GM12878 (cell line): ENCODE measurements at regions not wholly inside any gene's neighbourhood (a gene's known extent, or its start where the extent isn't known, plus 50 kb on each side); places are given as distances from the start of the nearest gene placed in this dataset.

Experiments used
- BHLHE40 ChIP-seq, 2 experiments: fragments of 450-650 bp in 1 of 2; IDR thresholded peaks; 2 replicates each; pipeline ENCODE4 v1.6.1; 2011 to 2017; ENCODE audit warnings: low read depth in 2 of 2, borderline replicate concordance in 1 of 2, improper control_type of control experiment in 1 of 2, low read length in 1 of 2, mild to moderate bottlenecking in 1 of 2
- POLR2AphosphoS5 ChIP-seq: IDR thresholded peaks from 2 replicates; pipeline ENCODE4 v1.6.1; 2011; ENCODE audit warnings: mild to moderate bottlenecking, low read length, inconsistent platforms
- RUNX3 ChIP-seq: IDR thresholded peaks from 2 replicates; pipeline ENCODE4 v1.6.1; 2012; ENCODE audit warnings: low read length, inconsistent platforms
- WRNIP1 ChIP-seq: IDR thresholded peaks from 2 replicates; pipeline ENCODE4 v1.6.1; 2011; ENCODE audit warnings: low read depth, low read length, improper control_type of control experiment, borderline replicate concordance
- ZBTB11 ChIP-seq: fragments of 450-650 bp; formaldehyde crosslinking; IDR thresholded peaks from 2 replicates; pipeline ENCODE4 v1.5.0; 2022; ENCODE audit warnings: mild to moderate bottlenecking, missing genetic modification characterization
- ZBTB40 ChIP-seq: fragments of 450-650 bp; IDR thresholded peaks from 2 replicates; pipeline ENCODE4 v1.6.1; 2016; ENCODE audit warnings: mild to moderate bottlenecking, moderate library complexity, borderline replicate concordance
- ZNF687 ChIP-seq: fragments of 450-650 bp; IDR thresholded peaks from 2 replicates; pipeline ENCODE4 v1.6.1; 2017; ENCODE audit warnings: mild to moderate bottlenecking, moderate library complexity
- TF ChIP-seq, protein P1 (sequence below): fragments of 450-650 bp; IDR thresholded peaks from 2 replicates; pipeline ENCODE4 v1.6.1; 2017; ENCODE audit warnings: antibody characterized with exemption, mild to moderate bottlenecking, moderate library complexity

DNA sequence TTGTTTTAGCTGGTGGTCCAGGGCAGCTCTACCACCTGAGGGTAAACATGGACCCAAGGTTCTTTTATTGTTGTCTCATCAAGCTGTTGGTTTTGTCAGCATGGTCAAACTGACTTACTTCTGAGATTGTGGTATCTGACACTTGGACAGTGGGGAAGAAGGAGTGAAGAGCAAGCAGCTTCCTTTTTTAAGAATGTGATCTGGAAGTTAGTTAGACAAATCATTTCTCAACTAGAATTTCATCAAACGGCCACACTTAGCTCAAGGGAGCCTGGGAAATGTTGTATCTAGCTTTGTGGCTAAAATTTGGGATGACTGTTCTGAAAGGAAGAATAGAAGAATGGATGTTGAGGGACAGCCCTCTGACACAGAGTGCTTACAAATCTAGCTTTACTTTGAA is 215.2 kb downstream of the ZNF621 start (continued):
- TF ChIP-seq, protein P1, sequence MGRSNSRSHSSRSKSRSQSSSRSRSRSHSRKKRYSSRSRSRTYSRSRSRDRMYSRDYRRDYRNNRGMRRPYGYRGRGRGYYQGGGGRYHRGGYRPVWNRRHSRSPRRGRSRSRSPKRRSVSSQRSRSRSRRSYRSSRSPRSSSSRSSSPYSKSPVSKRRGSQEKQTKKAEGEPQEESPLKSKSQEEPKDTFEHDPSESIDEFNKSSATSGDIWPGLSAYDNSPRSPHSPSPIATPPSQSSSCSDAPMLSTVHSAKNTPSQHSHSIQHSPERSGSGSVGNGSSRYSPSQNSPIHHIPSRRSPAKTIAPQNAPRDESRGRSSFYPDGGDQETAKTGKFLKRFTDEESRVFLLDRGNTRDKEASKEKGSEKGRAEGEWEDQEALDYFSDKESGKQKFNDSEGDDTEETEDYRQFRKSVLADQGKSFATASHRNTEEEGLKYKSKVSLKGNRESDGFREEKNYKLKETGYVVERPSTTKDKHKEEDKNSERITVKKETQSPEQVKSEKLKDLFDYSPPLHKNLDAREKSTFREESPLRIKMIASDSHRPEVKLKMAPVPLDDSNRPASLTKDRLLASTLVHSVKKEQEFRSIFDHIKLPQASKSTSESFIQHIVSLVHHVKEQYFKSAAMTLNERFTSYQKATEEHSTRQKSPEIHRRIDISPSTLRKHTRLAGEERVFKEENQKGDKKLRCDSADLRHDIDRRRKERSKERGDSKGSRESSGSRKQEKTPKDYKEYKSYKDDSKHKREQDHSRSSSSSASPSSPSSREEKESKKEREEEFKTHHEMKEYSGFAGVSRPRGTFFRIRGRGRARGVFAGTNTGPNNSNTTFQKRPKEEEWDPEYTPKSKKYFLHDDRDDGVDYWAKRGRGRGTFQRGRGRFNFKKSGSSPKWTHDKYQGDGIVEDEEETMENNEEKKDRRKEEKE = no peak
- TF ChIP-seq ZBTB40 = no peak
- TF ChIP-seq WRNIP1 = no peak
- no peak for TF ChIP-seq ZBTB11
- TF ChIP-seq RUNX3 = no peak
- no peak for TF ChIP-seq ZNF687
- TF ChIP-seq BHLHE40 (IDR thresholded peaks at IDR 0.05; ENCODE audit: borderline replicate concordance in 1 of 2, low read depth in 2 of 2, low read length in 1 of 2) = no peak
- TF ChIP-seq POLR2AphosphoS5 = no peak
